GM18517 (cell line): ENCODE measurements at regions not wholly inside any gene's neighbourhood (a gene's known extent, or its start where the extent isn't known, plus 50 kb on each side); places are given as distances from the start of the nearest gene placed in this dataset.

Experiments
- ATAC-seq: cut with Tn5 transposase; IDR thresholded peaks from one replicate; pipeline ENCODE4 v1.9.1; 2021; ENCODE audit warnings: mild to moderate bottlenecking, moderate library complexity; ENCODE audit not compliant: unreplicated experiment

- no peak for ATAC-seq
Observed at GRCh38 chr13:31895691-31896090, 135.9 kb upstream of the FRY start.

GRCh38 chr13:31896427-31896826 lies 135.1 kb upstream of the FRY start:
- ATAC-seq = peak; percentile 45

GRCh38 chr13:31898378-31899071 lies 133.0 kb upstream of the FRY start:
- ATAC-seq = no peak

GRCh38 chr13:31901985-31902384 lies 129.6 kb upstream of the FRY start:
- ATAC-seq = no peak

GRCh38 chr13:31903111-31903815 lies 128.3 kb upstream of the FRY start:
- no peak for ATAC-seq

GRCh38 chr13:31904941-31905824 lies 126.4 kb upstream of the FRY start:
- no peak for ATAC-seq

GRCh38 chr13:31905961-31906360 lies 125.6 kb upstream of the FRY start:
- no peak for ATAC-seq

GRCh38 chr13:31908696-31909411 lies 122.7 kb upstream of the FRY start:
- no peak for ATAC-seq

GRCh38 chr13:31909864-31910551 lies 121.6 kb upstream of the FRY start:
- ATAC-seq = peak; percentile 54

GRCh38 chr13:31910633-31911032 lies 120.9 kb upstream of the FRY start:
- ATAC-seq = no peak

GRCh38 chr13:31912647-31913401 lies 118.8 kb upstream of the FRY start:
- no peak for ATAC-seq

- ATAC-seq = no peak
Observed at GRCh38 chr13:31913459-31913858, 118.1 kb upstream of the FRY start.

GRCh38 chr13:31914843-31915242 lies 116.7 kb upstream of the FRY start:
- ATAC-seq = no peak

GRCh38 chr13:31918707-31919106 lies 112.9 kb upstream of the FRY start:
- no peak for ATAC-seq

- no peak for ATAC-seq
Observed at GRCh38 chr13:31919241-31919640, 112.3 kb upstream of the FRY start.

GRCh38 chr13:31919971-31920726 lies 111.4 kb upstream of the FRY start:
- no peak for ATAC-seq

GRCh38 chr13:31920727-31921100 lies 110.9 kb upstream of the FRY start:
- no peak for ATAC-seq

GRCh38 chr13:31922724-31923123 lies 108.8 kb upstream of the FRY start:
- no peak for ATAC-seq
